ENCODE measurements at regions not wholly inside any gene's neighbourhood (a gene's known extent, or its start where the extent isn't known, plus 50 kb on each side); places are given as distances from the start of the nearest gene placed in this dataset.

DNA sequence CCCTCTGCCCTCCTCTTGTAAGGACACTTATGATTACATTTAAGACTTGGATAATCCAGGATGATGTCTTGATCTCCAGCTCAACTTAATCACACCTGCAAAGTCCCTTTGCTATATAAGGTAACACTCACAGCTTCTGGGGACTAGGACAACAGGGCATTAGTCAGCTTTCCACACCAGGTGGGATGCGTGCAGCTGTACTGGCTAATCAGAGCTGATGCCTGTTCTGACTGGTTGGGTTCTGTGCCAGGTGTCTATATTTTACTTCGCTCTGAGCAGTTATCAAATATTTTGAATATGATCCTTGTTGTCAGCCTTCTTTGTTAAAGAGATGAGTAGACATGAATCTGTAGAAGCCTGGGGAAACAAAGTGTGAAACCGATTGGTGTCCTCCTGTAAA is 115.5 kb upstream of the ATP8B1 start:
- TF ChIP-seq, protein P1, sequence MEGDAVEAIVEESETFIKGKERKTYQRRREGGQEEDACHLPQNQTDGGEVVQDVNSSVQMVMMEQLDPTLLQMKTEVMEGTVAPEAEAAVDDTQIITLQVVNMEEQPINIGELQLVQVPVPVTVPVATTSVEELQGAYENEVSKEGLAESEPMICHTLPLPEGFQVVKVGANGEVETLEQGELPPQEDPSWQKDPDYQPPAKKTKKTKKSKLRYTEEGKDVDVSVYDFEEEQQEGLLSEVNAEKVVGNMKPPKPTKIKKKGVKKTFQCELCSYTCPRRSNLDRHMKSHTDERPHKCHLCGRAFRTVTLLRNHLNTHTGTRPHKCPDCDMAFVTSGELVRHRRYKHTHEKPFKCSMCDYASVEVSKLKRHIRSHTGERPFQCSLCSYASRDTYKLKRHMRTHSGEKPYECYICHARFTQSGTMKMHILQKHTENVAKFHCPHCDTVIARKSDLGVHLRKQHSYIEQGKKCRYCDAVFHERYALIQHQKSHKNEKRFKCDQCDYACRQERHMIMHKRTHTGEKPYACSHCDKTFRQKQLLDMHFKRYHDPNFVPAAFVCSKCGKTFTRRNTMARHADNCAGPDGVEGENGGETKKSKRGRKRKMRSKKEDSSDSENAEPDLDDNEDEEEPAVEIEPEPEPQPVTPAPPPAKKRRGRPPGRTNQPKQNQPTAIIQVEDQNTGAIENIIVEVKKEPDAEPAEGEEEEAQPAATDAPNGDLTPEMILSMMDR (IDR thresholded peaks at IDR 0.05; ENCODE audit: insufficient read depth, low read length, poor library complexity, severe bottlenecking): no peak
- TF ChIP-seq EZH2phosphoT487 (conservative IDR thresholded peaks at IDR 0.05; ENCODE audit: low read length): no peak
